PC-3 (cell line): ENCODE measurements at regions not wholly inside any gene's neighbourhood (a gene's known extent, or its start where the extent isn't known, plus 50 kb on each side); places are given as distances from the start of the nearest gene placed in this dataset.

ENCODE experiments used
- ATAC-seq: fragments of 200-7000 bp; cut with Tn5 transposase; 2 replicates; pipeline ENCODE4 v1.9.1; 2020; ENCODE audit warnings: mild to moderate bottlenecking, moderate library complexity
- BruUV-seq: library from RNA; stranded (reverse); fragments of 400-500 nt; replicated peaks from 2 replicates; lab custom pipeline; 2021; lab: Mats Ljungman, UMichigan
- CTCF ChIA-PET: fragments of 300-600 bp; sonication (Branson Sonifier 250); formaldehyde crosslinking; loops from one replicate; lab custom pipeline; 2022; ENCODE audit warnings: antibody characterized with exemption; lab: Charles Lee
- POLR2A ChIA-PET: fragments of 300-600 bp; sonication (Branson Sonifier 250); formaldehyde crosslinking; loops from one replicate; lab custom pipeline; 2022; ENCODE audit warnings: antibody characterized with exemption; ENCODE audit not compliant: unreplicated experiment; lab: Charles Lee
- DNase-seq: peaks from one replicate; pipeline ENCODE4 v3.0.0-alpha.2; 2015
- H2AFZ ChIP-seq: fragments of 300-600 bp; sonication (generic); 2 replicates; pipeline ENCODE4 v1.6.0; 2016; ENCODE audit warnings: antibody characterized with exemption, low read length
- H3F3A ChIP-seq: fragments of 300-600 bp; sonication (generic); one replicate; pipeline ENCODE4 v1.6.0; 2017; ENCODE audit warnings: antibody characterized with exemption, low read length, control low read depth, mild to moderate bottlenecking; ENCODE audit not compliant: unreplicated experiment
- H3K27ac ChIP-seq: fragments of 300-600 bp; sonication (generic); 2 replicates; pipeline ENCODE4 v1.5.1; 2016; ENCODE audit warnings: mild to moderate bottlenecking, low read length
- H3K27me3 ChIP-seq: fragments of 300-600 bp; sonication (generic); 2 replicates; pipeline ENCODE4 v1.6.1; 2016; ENCODE audit warnings: low read length, mixed read lengths
- H3K36me3 ChIP-seq: fragments of 300-600 bp; sonication (generic); 2 replicates; pipeline ENCODE4 v1.6.1; 2016; ENCODE audit warnings: low read depth, mixed run types, low read length, mixed read lengths
- H3K4me1 ChIP-seq: fragments of 300-600 bp; sonication (generic); 2 replicates; pipeline ENCODE4 v1.5.1; 2016; ENCODE audit warnings: low read length; ENCODE audit not compliant: insufficient read depth
- H3K4me2 ChIP-seq: fragments of 300-600 bp; sonication (generic); 2 replicates; pipeline ENCODE4 v1.6.0; 2016; ENCODE audit warnings: low read length
- H3K4me3 ChIP-seq: fragments of 300-600 bp; sonication (generic); 2 replicates; pipeline ENCODE4 v1.5.1; 2016; ENCODE audit warnings: mild to moderate bottlenecking, low read length, mixed read lengths
- H3K79me2 ChIP-seq: fragments of 300-600 bp; sonication (generic); 2 replicates; pipeline ENCODE4 v1.6.1; 2017; ENCODE audit warnings: low read length, mixed read lengths
- H3K9ac ChIP-seq: fragments of 300-600 bp; sonication (generic); 2 replicates; pipeline ENCODE4 v1.6.0; 2016; ENCODE audit warnings: mild to moderate bottlenecking, low read length
- H3K9me2 ChIP-seq: fragments of 300-600 bp; sonication (generic); replicated peaks from 2 replicates; pipeline ENCODE4 v1.6.1; 2016; ENCODE audit warnings: mixed run types, low read length, mixed read lengths
- H3K9me3 ChIP-seq: fragments of 300-600 bp; sonication (generic); 2 replicates; pipeline ENCODE4 v1.6.1; 2016; ENCODE audit warnings: low read length, mixed read lengths
- H4K20me1 ChIP-seq: fragments of 300-600 bp; sonication (generic); 2 replicates; pipeline ENCODE4 v1.6.1; 2016; ENCODE audit warnings: low read length, mixed read lengths
- EZH2 ChIP-seq: fragments of 300-600 bp; sonication (generic); IDR thresholded peaks from one replicate; pipeline ENCODE4 v1.6.1; 2017; ENCODE audit warnings: antibody characterized with exemption, mild to moderate bottlenecking, low read length; ENCODE audit not compliant: unreplicated experiment
- EZH2phosphoT487 ChIP-seq: fragments of 300-600 bp; sonication (generic); IDR thresholded peaks from 2 replicates; pipeline ENCODE4 v1.6.1; 2018; ENCODE audit warnings: mild to moderate bottlenecking, antibody characterized with exemption, low read length, borderline replicate concordance
- intact Hi-C: fragments of 100-400 bp; cut with micrococcal nuclease; formaldehyde crosslinking; loops from 2 replicates; pipeline ENCODE4 v1.9.0; 2023
- TF ChIP-seq, protein P1 (sequence below): fragments of 300-600 bp; sonication (generic); conservative IDR thresholded peaks from 2 replicates; pipeline ENCODE4 v1.5.1; 2017; ENCODE audit warnings: antibody characterized with exemption, low read depth, mild to moderate bottlenecking, low read length

DNA sequence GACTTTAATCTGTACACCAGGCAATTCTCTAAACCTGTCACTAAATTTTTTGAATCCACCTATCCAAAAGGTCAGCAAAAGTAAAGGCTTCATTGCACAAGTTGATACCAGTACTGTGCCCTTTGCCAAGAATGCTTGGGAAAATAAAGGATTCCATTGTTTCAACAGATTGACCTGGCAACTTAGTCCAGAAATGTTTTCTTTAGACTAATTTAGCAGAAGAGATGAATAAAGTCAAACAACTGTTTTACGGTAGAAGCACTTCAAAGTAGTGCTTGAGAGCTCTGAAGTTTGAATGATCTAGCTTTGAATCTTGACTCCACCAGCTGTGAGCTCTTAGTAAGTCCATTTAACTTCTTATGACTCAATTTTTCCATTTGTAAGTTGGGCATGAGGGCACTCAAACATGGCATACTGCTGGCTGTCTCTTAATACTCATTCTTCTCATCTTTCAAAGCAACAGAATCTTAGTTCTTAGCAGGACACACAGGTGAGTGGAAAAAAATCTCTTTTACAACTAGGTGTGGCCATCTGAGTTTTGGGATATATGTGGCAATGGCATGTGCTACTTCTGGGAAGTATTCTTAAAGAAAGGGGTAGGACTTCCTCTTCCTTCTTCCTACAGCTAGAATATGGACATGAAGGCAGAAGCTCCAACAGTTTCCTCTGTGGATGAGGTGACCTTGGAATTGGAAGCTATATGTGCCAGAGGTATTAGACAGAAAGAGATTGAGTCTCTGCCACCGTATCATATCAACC, 55.9 kb upstream of the LOC128125822 start:
- POLR2A ChIA-PET: no interaction called here
- Histone ChIP-seq H4K20me1 (no peaks in the 10 kb centered on the region), H3F3A (no peaks in the 10 kb centered on the region), H3K4me2 (no peak overlapping the region), H3K27ac (no peak overlapping the region), H3K9me2 (no peaks in the 10 kb centered on the region), H3K36me3 (no peaks in the 10 kb centered on the region), H2AFZ (no peak overlapping the region), H3K4me1 (no peaks in the 10 kb centered on the region), H3K79me2 (no peaks in the 10 kb centered on the region), H3K9ac (no peak overlapping the region), H3K9me3 (no peaks in the 10 kb centered on the region), H3K27me3 (no peaks in the 10 kb centered on the region), H3K4me3 (no peak overlapping the region)
- DNase-seq (peak; percentile 5), ATAC-seq (no peak)
- BruUV-seq: no TSS peak
- intact Hi-C loops: no loop called here
- CTCF ChIA-PET: interaction anchor here (0.6 kb wide), 1 partner anchor 57 kb away, joined by 3 read pairs; no protein-coding TSS in a partner anchor
- TF ChIP-seq EZH2phosphoT487: no peak
- TF ChIP-seq, protein P1, sequence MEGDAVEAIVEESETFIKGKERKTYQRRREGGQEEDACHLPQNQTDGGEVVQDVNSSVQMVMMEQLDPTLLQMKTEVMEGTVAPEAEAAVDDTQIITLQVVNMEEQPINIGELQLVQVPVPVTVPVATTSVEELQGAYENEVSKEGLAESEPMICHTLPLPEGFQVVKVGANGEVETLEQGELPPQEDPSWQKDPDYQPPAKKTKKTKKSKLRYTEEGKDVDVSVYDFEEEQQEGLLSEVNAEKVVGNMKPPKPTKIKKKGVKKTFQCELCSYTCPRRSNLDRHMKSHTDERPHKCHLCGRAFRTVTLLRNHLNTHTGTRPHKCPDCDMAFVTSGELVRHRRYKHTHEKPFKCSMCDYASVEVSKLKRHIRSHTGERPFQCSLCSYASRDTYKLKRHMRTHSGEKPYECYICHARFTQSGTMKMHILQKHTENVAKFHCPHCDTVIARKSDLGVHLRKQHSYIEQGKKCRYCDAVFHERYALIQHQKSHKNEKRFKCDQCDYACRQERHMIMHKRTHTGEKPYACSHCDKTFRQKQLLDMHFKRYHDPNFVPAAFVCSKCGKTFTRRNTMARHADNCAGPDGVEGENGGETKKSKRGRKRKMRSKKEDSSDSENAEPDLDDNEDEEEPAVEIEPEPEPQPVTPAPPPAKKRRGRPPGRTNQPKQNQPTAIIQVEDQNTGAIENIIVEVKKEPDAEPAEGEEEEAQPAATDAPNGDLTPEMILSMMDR: no peak
- no peak for TF ChIP-seq EZH2

DNA sequence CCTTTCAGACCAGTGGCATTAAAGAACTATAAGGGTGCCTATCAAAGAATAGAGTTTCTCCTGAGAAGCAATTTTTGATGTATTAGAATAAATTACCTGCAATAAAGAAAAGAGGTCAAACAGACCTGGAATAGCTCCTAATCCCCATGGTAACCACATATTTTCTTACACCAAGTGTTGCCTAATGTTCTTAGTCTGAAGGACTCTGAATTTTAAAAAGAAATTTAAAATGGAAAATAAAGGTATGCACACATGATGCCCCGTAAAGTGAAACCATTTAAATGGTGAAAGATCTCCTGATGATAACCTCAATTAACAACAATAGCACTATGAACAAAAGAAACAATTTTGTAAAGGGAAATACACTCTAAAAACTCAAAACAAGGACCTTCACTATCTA, 55.1 kb upstream of the LOC128125822 start:
- no peak overlapping the region for H3K27ac ChIP-seq
- DNase-seq: no peak
- TF ChIP-seq, protein P1: no peak
- no peak for TF ChIP-seq EZH2phosphoT487
- no peak for TF ChIP-seq EZH2
- ChIA-PET CTCF (no interaction called here), POLR2A (no interaction called here)
- no peaks in the 10 kb centered on the region for H3K9me2 ChIP-seq
- H3K4me2 ChIP-seq: no peak overlapping the region
- no peak for ATAC-seq
- H3K9me3 ChIP-seq: no peaks in the 10 kb centered on the region
- H3K9ac ChIP-seq: no peak overlapping the region
- no peaks in the 10 kb centered on the region for H3K27me3 ChIP-seq
- 0 out of 2 replicates have a peak, but pooled peaks cover 4% of the 10 kb centered on the region for H3K4me1 ChIP-seq
- H4K20me1 ChIP-seq: no peaks in the 10 kb centered on the region
- no peaks in the 10 kb centered on the region for H3K36me3 ChIP-seq
- intact Hi-C loops: no loop called here
- no peak overlapping the region for H3K4me3 ChIP-seq
- no peak overlapping the region for H2AFZ ChIP-seq
- H3K79me2 ChIP-seq: no peaks in the 10 kb centered on the region
- no TSS peak for BruUV-seq
- H3F3A ChIP-seq: no peaks in the 10 kb centered on the region
